PC-3 (cell line): ENCODE measurements at regions not wholly inside any gene's neighbourhood (a gene's known extent, or its start where the extent isn't known, plus 50 kb on each side); places are given as distances from the start of the nearest gene placed in this dataset.

Source experiments
- EZH2 ChIP-seq: fragments of 300-600 bp; sonication (generic); IDR thresholded peaks from one replicate; pipeline ENCODE4 v1.6.1; 2017; ENCODE audit warnings: antibody characterized with exemption, mild to moderate bottlenecking, low read length; ENCODE audit not compliant: unreplicated experiment
- EZH2phosphoT487 ChIP-seq: fragments of 300-600 bp; sonication (generic); IDR thresholded peaks from 2 replicates; pipeline ENCODE4 v1.6.1; 2018; ENCODE audit warnings: mild to moderate bottlenecking, antibody characterized with exemption, low read length, borderline replicate concordance
- TF ChIP-seq, protein P1 (sequence below): fragments of 300-600 bp; sonication (generic); conservative IDR thresholded peaks from 2 replicates; pipeline ENCODE4 v1.5.1; 2017; ENCODE audit warnings: antibody characterized with exemption, low read depth, mild to moderate bottlenecking, low read length

DNA sequence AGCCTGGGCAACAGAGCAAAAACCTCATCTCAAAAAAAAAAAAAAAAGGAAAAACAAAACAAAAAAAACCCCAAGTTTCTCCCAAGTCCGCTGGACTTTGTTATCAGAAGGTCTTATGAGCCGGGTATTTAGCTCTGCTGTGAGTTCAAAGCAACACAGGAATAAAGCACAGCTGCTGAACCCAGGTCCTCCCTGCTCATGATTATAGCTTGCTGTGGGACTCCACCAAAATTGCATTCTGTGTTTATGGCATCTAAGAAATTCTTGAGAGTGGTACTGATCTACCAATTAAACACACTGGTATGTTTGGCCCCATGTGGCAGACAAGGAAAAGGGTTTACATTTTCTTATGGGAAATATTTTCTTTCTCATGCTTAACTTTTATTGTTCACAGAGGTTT, 93.6 kb upstream of the NEDD9 start:
- TF ChIP-seq, protein P1, sequence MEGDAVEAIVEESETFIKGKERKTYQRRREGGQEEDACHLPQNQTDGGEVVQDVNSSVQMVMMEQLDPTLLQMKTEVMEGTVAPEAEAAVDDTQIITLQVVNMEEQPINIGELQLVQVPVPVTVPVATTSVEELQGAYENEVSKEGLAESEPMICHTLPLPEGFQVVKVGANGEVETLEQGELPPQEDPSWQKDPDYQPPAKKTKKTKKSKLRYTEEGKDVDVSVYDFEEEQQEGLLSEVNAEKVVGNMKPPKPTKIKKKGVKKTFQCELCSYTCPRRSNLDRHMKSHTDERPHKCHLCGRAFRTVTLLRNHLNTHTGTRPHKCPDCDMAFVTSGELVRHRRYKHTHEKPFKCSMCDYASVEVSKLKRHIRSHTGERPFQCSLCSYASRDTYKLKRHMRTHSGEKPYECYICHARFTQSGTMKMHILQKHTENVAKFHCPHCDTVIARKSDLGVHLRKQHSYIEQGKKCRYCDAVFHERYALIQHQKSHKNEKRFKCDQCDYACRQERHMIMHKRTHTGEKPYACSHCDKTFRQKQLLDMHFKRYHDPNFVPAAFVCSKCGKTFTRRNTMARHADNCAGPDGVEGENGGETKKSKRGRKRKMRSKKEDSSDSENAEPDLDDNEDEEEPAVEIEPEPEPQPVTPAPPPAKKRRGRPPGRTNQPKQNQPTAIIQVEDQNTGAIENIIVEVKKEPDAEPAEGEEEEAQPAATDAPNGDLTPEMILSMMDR: no peak
- TF ChIP-seq EZH2phosphoT487 (no peak), EZH2 (no peak)
